Activated CD4-positive, alpha-beta T cell treated with anti-CD3 and anti-CD28 coated beads, Interleukin-2, amount 10 ng/mL, durations not matched to agents 7 days and 5 days (primary cell): ENCODE measurements at regions not wholly inside any gene's neighbourhood (a gene's known extent, or its start where the extent isn't known, plus 50 kb on each side); places are given as distances from the start of the nearest gene placed in this dataset.
"Not testable (repeated sequence)": the region's sequence is repeated elsewhere in the genome, so short reads cannot be mapped to it uniquely, and the experiment has no call there.

Experiments used
- CTCF ChIA-PET: fragments of 350-600 bp; sonication (Branson Sonifier 250); formaldehyde crosslinking; loops from one replicate; lab custom pipeline; 2021; ENCODE audit warnings: antibody characterized with exemption; lab: Charles Lee
- POLR2A ChIA-PET: fragments of 350-600 bp; sonication (Branson Sonifier 250); formaldehyde crosslinking; loops from one replicate; lab custom pipeline; 2021; ENCODE audit warnings: antibody characterized with exemption; lab: Charles Lee
- DNase-seq: peaks from one replicate; pipeline ENCODE4 v3.0.0-alpha.2; 2020
- H3K27ac Mint-ChIP-seq: one replicate; pipeline ENCODE4 v1.8.0; 2021; ENCODE audit warnings: mild to moderate bottlenecking, moderate library complexity, mixed read lengths
- H3K27me3 Mint-ChIP-seq: one replicate; pipeline ENCODE4 v1.8.0; 2021; ENCODE audit warnings: mixed read lengths
- H3K36me3 Mint-ChIP-seq: one replicate; pipeline ENCODE4 v1.8.0; 2021; ENCODE audit warnings: low read depth, mixed read lengths
- H3K4me1 Mint-ChIP-seq: one replicate; pipeline ENCODE4 v1.8.0; 2021; ENCODE audit warnings: mixed read lengths
- H3K4me3 Mint-ChIP-seq: one replicate; pipeline ENCODE4 v1.8.0; 2021; ENCODE audit warnings: mild to moderate bottlenecking, moderate library complexity, mixed read lengths
- H3K9me3 Mint-ChIP-seq: one replicate; pipeline ENCODE4 v1.8.0; 2021; ENCODE audit warnings: mixed read lengths

DNA sequence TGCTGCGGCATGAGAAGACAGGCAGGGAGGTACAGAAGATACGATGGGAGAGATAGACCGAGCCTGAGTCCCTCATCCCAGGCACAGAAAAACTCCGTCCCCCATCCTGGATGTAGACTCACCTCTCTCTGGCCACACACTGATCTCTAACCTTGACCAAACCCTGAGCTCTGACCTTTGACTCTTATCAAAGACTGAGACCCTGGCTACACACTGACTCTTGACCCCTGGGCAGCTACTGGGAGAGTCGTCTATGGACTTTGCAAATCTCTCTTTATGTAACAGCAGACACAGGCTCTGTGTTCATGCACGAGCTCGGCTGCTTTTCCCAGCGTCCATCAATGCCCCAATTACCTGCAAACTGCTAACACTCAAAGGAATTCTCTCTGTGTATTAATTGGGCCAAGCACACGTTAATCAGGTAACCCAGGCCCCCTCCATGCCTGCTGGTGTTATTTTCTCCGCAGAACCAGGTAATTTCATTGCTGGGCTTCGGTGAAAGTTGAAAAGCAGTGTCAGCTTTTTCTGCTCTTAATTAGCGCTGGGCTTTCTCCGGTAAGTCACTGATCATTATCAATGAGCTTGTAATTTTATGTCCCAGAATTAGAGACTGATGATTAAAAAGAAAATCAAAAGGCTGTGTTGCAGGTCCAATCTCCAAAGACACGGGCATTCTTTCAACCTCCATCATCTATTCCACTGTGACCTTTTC, 179.4 kb upstream of the NLRP1 start:
- H3K36me3 Mint-ChIP-seq, result no peaks in the 10 kb centered on the region
- no peaks in the 10 kb centered on the region for H3K4me1 Mint-ChIP-seq
- no peak overlapping the region for H3K4me3 Mint-ChIP-seq
- peaks cover 32% of the 10 kb centered on the region for H3K27me3 Mint-ChIP-seq
- DNase-seq, result no peak
- CTCF ChIA-PET, result interaction anchor here (1.2 kb wide), 1 partner anchor 28 kb away, joined by 3 read pairs; no protein-coding TSS in a partner anchor
- POLR2A ChIA-PET, result no interaction called here
- no peaks in the 10 kb centered on the region for H3K9me3 Mint-ChIP-seq
- H3K27ac Mint-ChIP-seq, result no peak overlapping the region

DNA sequence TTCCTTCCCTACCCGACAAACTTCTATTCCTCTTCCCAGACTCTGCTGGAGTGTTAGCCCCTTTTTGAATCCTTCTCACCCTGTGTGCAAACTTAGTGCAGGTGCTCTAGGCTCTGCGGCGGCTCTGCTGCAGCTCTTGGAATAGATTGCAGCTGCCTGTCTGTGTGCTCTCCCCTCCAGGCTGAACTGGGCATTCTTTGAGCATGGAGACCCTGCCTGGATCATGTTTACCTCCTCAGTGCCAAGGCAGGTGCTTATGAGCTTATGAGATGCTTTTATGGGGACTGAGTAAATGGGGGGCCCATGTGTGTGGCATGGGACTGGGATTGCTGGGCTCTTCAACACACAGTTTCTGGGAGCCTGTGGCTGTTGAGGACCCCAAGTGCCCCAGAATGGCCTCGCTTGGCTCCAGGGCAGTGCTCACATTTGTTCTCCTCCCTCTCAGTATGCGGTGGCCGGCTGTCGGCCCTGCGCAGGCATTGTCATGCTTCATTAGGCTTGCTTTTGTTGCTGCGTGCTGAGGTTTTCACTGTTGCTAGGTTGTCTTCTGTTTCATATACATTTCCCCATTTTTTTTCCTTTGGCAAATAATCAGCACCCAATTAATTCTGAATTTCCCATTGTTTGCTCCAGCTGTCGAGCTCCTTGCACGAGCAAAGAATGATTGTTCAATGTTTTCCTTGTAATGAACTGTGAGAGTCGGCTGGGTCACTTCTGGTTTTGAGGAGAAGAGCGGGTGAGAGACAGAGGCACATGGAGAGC, 185.5 kb upstream of the NLRP1 start:
- CTCF ChIA-PET, result interaction anchor here (0.5 kb wide), 1 partner anchor 1175 kb away, joined by 3 read pairs; no protein-coding TSS in a partner anchor
- DNase-seq, result no peak
- peaks cover 25% of the 10 kb centered on the region for H3K27me3 Mint-ChIP-seq
- no peaks in the 10 kb centered on the region for H3K4me1 Mint-ChIP-seq
- no peak overlapping the region for H3K4me3 Mint-ChIP-seq
- no peaks in the 10 kb centered on the region for H3K9me3 Mint-ChIP-seq
- H3K36me3 Mint-ChIP-seq, result no peaks in the 10 kb centered on the region
- POLR2A ChIA-PET, result no interaction called here
- no peak overlapping the region for H3K27ac Mint-ChIP-seq

DNA sequence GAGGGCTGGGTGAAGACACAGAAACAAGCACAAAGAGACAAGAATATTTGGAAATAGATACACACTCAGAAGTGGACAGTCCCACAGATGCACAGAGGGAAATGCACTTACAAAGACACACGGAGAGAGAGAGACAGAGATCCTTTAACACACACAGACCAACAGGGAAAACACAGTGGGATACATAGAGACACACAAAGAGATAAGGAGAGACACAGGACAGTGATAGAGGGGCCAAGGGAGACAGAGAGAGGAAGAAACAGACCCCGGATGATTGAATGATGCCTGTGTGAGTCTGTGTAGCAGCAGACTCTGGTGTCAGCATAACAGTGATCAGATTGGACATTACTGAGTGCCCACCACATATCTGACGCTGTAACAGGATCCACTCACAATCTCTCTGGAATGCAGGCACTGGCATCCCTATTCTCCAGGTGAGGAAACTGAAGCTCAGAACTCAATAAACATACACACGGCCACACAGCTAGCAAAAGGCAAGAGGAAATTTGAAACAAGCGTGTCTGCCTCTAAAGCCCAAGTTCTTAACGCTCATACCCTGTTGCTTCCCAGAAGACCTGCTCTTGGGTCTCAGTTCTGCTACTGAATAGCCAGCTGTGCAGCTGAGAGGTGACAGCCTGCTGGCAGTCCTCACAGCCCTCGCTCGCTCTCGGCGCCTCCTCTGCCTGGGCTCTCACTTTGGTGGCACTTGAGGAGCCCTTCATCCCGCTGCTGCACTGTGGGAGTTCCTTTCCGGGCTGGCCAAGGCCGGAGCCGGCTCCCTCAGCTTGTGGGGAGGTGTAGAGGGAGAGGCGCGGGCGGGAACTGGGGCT, 186.3 kb upstream of the NLRP1 start:
- Mint-ChIP-seq H3K36me3 (no peaks in the 10 kb centered on the region), H3K4me1 (no peaks in the 10 kb centered on the region), H3K27ac (no peak overlapping the region), H3K9me3 (no peaks in the 10 kb centered on the region), H3K27me3 (peaks cover 29% of the 10 kb centered on the region), H3K4me3 (no peak overlapping the region)
- POLR2A ChIA-PET, result no interaction called here
- CTCF ChIA-PET, result no interaction called here
- no peak for DNase-seq

DNA sequence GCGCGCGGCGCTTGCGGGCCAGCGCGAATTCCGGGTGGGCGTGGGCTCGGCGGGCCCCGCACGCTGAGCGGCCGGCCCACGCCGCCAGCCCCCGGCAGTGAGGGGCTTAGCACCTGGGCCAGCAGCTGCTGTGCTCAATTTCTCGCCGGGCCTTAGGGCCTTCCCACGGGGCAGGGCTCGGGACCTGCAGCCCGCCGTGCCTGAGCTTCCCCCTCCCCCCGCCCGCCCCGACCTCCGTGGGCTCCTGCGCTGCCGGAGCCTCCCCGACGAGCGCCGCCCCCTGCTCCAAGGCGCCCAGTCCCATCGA, 186.9 kb upstream of the NLRP1 start:
- CTCF ChIA-PET, DNase-seq, H3K27ac Mint-ChIP-seq, POLR2A ChIA-PET, H3K9me3 Mint-ChIP-seq, H3K4me1 Mint-ChIP-seq, H3K36me3 Mint-ChIP-seq, H3K4me3 Mint-ChIP-seq: not testable (repeated sequence)
- H3K27me3 Mint-ChIP-seq, result peaks cover 28% of the 10 kb centered on the region

DNA sequence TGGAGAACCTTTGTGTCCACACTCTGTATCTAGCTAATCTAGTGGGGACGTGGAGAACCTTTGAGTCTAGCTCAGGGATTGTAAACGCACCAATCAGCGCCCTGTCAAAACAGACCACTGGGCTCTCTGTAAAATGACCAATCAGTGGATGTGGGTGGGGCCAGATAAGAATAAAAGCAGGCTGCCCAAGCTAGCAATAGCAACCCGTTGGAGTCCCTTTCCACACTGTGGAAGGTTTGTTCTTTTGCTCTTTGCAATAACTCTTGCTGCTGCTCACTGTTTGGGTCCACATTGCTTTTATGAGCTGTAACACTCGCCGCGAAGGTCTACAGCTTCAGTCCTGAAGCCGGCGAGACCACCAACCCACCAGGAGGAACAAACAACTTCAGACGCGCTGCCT, 187.7 kb upstream of the NLRP1 start:
- H3K9me3 Mint-ChIP-seq, H3K4me1 Mint-ChIP-seq, H3K27ac Mint-ChIP-seq, CTCF ChIA-PET, H3K4me3 Mint-ChIP-seq, H3K36me3 Mint-ChIP-seq, DNase-seq: not testable (repeated sequence)
- H3K27me3 Mint-ChIP-seq, result peaks cover 25% of the 10 kb centered on the region
- POLR2A ChIA-PET, result interaction anchor here (0.6 kb wide), 1 partner anchor 155 kb away, joined by 3 read pairs; no protein-coding TSS in a partner anchor

DNA sequence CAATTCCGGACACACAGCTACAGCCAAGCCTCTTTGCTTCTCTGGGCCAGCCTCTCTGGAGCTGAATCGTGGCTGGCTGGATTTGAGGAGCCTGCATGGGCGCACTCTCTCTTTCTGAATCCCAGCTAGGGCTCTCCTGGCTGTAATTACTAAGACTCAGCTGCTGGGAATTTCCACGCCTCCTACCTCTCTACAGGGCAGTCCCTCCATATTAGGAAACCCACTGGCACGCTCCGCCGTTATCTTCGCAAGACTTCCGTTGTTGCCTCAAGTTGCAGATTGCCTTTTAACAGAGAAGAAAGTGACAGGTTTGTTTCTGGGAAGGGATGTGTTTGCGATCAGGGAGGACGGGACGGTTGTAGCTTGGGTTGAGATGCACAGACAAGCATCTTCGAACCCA, 188.4 kb upstream of the NLRP1 start:
- POLR2A ChIA-PET, result no interaction called here
- Mint-ChIP-seq H3K9me3 (no peaks in the 10 kb centered on the region), H3K36me3 (no peaks in the 10 kb centered on the region)

DNA sequence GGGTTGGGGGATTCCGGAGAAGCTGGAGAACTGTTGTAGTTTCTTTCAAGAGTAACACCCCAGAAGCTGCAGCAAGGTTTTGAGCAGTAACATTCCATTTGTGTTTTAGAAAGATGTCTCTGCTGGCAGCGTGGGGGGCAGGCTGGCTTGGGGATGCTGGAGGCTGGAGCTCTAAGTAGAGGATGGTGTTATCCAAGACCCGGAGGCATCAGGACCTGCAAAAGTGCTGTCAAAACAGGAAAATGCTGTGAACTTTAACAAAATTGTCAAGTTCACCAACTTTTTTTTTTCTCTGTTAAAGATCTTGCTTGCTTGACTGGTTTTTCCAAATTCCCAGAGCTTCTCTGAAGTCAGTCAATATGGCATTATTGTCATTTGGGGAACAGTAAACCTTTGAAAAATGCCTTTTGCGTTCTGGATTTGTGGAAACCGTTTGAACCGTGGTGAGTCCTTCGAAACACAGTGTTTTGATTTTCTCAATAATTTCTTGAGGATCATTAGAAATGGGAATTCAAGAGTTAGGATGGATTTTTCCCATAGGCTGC, 189.6 kb upstream of the NLRP1 start:
- peaks cover 10% of the 10 kb centered on the region for H3K4me1 Mint-ChIP-seq
- no peak overlapping the region for H3K27ac Mint-ChIP-seq
- POLR2A ChIA-PET, result no interaction called here
- peaks cover 23% of the 10 kb centered on the region for H3K27me3 Mint-ChIP-seq
- CTCF ChIA-PET, result no interaction called here
- H3K4me3 Mint-ChIP-seq, result no peak overlapping the region
- DNase-seq, result no peak
- H3K36me3 Mint-ChIP-seq, result no peaks in the 10 kb centered on the region
- no peaks in the 10 kb centered on the region for H3K9me3 Mint-ChIP-seq

More for the DNA sequence above, 188.4 kb upstream of the NLRP1 start:
- no peak overlapping the region for H3K4me3 Mint-ChIP-seq
- H3K4me1 Mint-ChIP-seq, result peaks cover 10% of the 10 kb centered on the region
- H3K27me3 Mint-ChIP-seq, result peaks cover 29% of the 10 kb centered on the region
- DNase-seq, result no peak
- H3K27ac Mint-ChIP-seq, result no peak overlapping the region
- CTCF ChIA-PET, result no interaction called here

DNA sequence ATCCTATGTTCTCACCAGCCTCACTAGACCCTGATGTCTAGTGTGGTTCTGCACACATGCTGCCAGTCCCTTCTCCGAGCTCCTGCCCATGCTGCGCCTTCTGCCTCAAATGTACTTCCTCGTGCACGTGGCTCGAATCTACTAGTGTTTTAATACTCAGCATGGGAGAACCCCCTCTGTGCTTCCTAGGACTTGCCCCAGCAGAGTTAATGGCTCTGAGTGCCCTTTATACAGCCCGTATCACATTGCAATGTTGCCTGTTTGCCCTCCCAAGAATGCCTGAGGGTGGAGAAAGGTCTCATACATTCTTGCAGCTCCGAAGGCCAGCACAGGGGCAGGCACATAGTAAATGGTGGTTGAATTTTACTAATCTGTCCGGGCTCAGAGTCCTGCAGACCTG, 190.8 kb upstream of the NLRP1 start:
- Mint-ChIP-seq H3K4me3 (no peak overlapping the region), H3K27me3 (peaks cover 23% of the 10 kb centered on the region), H3K4me1 (peaks cover 10% of the 10 kb centered on the region), H3K27ac (no peak overlapping the region), H3K9me3 (no peaks in the 10 kb centered on the region), H3K36me3 (no peaks in the 10 kb centered on the region)
- CTCF ChIA-PET, result no interaction called here
- DNase-seq, result no peak
- POLR2A ChIA-PET, result no interaction called here

DNA sequence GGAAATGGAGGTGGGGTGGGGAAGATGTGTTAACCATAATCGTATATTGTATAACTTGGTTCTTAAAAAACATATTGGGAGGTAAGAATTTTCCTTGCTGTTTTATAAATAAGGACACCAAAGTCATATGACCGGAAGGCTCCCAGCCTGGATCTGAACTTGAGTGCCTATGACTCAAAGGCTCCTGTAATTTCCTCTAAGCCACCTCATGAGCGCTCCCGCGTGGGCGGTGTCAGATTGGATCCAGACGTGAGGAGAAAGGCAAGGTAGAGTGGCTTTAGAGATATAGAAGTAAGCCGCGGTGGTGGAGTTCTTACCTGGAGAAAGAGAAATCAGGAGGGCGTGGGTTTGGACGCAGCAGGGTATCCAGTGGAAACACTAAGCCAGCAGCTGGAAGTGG, 196.2 kb upstream of the NLRP1 start:
- H3K27ac Mint-ChIP-seq, result no peak overlapping the region
- CTCF ChIA-PET, result no interaction called here
- H3K36me3 Mint-ChIP-seq, result no peaks in the 10 kb centered on the region
- DNase-seq, result no peak
- H3K27me3 Mint-ChIP-seq, result peaks cover 16% of the 10 kb centered on the region
- H3K4me3 Mint-ChIP-seq, result no peak overlapping the region
- no peaks in the 10 kb centered on the region for H3K9me3 Mint-ChIP-seq
- POLR2A ChIA-PET, result no interaction called here
- H3K4me1 Mint-ChIP-seq, result peaks cover 10% of the 10 kb centered on the region

DNA sequence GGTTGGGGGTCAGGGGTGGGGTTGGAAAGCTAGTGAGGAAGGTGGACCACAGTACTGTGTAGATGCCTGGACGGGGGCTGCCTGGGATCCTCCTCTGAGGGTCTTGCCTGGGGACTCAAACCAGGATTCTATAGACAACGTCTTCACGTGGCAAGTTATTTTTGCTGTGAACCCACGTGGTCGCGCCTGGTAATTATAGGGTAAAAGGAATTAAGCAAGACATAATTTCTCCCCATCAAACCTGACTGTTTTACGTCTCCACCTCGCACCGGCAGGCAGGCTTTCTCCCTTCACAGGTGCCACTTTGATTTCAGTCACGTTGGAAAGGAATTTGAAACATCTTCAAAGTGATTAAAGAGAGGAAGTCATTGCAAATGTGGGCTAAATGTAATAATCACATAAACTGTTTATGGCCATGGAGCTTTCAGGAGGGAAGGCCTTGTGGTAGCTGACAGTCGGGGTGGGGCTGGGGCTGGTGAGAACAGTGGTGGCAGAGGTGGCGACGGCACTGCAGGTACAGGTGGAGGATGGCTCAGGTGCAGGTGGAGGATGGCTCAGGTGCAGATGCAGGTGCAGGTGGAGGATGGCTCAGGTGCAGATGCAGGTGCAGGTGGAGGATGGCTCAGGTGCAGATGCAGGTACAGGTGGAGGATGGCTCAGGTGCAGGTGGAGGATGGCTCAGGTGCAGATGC, 197.1 kb upstream of the NLRP1 start:
- POLR2A ChIA-PET, result no interaction called here
- H3K27ac Mint-ChIP-seq, result no peak overlapping the region
- peaks cover 4% of the 10 kb centered on the region for H3K4me1 Mint-ChIP-seq
- peaks cover 15% of the 10 kb centered on the region for H3K27me3 Mint-ChIP-seq
- H3K36me3 Mint-ChIP-seq, result no peaks in the 10 kb centered on the region
- CTCF ChIA-PET, result no interaction called here
- no peak for DNase-seq
- no peaks in the 10 kb centered on the region for H3K9me3 Mint-ChIP-seq
- no peak overlapping the region for H3K4me3 Mint-ChIP-seq

DNA sequence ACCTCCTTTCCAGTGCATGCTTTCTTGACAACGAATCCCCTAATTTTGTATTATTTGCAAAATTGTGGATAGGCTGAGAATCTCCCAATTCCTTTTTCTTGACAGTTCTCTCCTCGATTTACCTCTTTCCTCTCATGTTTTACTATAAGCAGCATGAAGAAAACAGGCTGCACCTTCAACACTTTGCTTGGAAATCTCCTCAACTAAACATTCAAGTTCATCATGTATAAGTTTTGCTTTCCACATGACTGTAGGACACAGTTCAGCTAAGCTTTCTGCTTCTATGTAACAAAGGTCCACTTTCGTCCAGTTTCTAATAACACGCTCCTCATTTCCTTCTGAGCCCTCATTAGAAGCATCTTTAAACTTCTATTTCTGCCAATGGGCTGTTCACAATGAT, 199.0 kb upstream of the NLRP1 start:
- CTCF ChIA-PET, result no interaction called here
- H3K27me3 Mint-ChIP-seq, result peaks cover 7% of the 10 kb centered on the region
- no peak for DNase-seq
- no peaks in the 10 kb centered on the region for H3K36me3 Mint-ChIP-seq
- no peaks in the 10 kb centered on the region for H3K9me3 Mint-ChIP-seq
- POLR2A ChIA-PET, result no interaction called here
- H3K4me3 Mint-ChIP-seq, result no peak overlapping the region
- no peak overlapping the region for H3K27ac Mint-ChIP-seq
- no peaks in the 10 kb centered on the region for H3K4me1 Mint-ChIP-seq

DNA sequence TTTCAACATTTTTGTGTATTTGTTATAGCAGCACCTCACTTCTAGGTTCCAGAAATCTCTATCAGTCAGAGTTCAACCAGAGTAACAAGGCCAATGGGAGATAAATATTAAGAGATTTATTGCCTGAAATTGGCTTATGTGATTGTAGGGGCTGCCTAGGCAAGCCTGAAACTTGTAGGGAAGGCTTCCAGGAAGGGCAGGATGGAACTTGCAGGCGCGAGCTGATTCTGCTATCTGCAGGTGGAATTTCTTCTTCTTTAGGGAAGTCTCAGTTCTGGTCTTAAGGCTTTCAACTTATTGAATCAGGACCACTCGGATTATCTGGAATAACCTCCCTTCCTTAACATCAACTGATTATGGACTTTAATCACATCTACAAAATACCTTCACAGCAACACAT, 199.5 kb upstream of the NLRP1 start:
- CTCF ChIA-PET, result no interaction called here
- Mint-ChIP-seq H3K9me3 (no peaks in the 10 kb centered on the region), H3K36me3 (no peaks in the 10 kb centered on the region), H3K27me3 (peaks cover 5% of the 10 kb centered on the region), H3K4me3 (no peak overlapping the region), H3K27ac (no peak overlapping the region), H3K4me1 (no peaks in the 10 kb centered on the region)
- DNase-seq, result no peak
- POLR2A ChIA-PET, result no interaction called here
